LHCN-M2 (cell line): ENCODE measurements at regions not wholly inside any gene's neighbourhood (a gene's known extent, or its start where the extent isn't known, plus 50 kb on each side); places are given as distances from the start of the nearest gene placed in this dataset.

Experiments used
- DNase-seq: peaks from one replicate; pipeline ENCODE4 v3.0.0-alpha.2; 2012; ENCODE audit warnings: low read depth

DNA sequence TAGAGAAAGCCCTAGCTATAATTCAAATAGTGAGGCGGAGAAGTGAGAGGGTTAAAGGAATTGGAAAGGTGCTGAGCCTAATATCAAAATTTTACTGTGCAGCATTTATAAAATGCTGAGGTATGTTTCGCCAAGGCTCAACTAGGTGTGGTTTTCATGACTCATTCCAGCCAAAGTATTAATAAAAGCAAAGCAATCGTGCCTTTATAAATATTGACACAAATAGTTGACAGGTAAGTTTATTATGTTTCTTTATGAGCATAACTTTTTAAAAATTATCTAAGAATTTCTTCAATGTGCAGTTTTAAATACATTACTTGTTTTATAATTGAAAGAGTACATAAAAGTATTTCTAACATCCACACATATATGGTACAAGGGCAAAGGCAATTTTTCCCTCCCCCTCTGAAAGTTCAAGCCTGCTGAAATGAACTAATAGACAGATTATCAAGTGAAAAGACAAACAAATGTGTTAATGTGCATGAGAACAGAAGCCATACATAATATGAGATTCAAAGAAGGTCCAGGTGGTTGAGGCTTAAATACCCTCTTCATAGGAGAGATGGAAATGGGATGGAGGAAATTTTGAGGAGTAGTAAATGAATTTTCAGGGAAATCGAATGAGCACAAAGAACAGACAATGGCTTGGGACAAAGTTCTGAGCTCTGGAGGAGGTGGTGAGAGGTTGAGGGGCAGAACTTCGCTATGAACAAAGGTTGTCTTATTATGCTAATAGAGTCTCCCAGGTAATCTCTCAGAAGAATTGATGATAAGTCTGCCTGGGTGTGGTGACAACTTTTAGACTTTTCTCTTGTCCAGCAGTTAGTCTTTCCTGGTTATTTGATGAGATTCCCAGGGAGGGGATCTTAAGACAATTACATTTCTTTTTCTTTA is 326.5 kb downstream of the BUD13 start:
- no peak for DNase-seq

- no peak for DNase-seq
Observed at GRCh38 chr11:116445108-116446047, 327.4 kb downstream of the BUD13 start.

GRCh38 chr11:116442238-116442752 is 330.5 kb downstream of the BUD13 start:
- DNase-seq, result no peak

GRCh38 chr11:116439361-116439677 is 333.5 kb downstream of the BUD13 start:
- DNase-seq, result no peak

- no peak for DNase-seq
Observed at GRCh38 chr11:116438651-116439360, 334.0 kb downstream of the BUD13 start.

DNA sequence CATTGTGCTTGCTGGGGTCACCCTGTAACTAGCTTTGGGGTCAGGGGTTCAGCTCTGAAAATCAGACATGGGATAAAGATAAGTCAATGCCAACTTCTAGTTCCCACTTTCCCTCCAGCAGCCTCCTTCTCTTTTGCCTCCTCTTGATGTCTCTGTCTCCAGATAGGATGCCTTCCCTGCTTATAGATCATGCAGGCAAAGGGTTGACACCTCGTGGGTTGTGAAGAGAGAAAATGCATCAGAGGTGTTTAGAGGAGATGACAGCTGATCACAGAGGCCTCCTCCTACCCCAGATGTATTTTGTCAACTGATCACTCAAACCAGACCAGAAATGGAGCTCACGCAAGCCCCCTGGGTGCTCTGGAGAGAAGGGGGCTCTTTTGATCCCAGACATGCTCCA is 337.8 kb downstream of the BUD13 start:
- no peak for DNase-seq

DNA sequence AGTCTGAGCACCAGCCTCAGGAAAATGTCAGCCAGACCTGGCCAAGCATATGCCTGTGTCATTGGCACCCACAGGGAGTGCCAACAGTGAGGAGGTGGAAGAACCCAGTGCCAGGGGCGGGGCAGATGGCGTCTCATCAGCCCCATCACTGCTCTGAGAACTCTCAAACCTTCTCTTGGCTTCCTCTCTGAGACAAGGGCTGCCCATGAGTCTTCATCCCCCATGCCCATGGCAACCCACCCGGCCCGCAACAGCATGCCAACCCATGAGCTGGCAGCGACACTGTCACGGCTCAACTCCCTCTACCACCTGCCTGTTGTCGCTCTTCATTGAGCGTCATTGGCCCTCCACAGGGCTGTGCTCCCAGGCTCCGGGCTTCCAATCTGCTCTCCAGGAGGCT is 340.5 kb downstream of the BUD13 start:
- no peak for DNase-seq

GRCh38 chr11:116431842-116432241 is 340.9 kb downstream of the BUD13 start:
- no peak for DNase-seq

GRCh38 chr11:116428638-116428975 is 344.2 kb downstream of the BUD13 start:
- DNase-seq, result no peak

DNA sequence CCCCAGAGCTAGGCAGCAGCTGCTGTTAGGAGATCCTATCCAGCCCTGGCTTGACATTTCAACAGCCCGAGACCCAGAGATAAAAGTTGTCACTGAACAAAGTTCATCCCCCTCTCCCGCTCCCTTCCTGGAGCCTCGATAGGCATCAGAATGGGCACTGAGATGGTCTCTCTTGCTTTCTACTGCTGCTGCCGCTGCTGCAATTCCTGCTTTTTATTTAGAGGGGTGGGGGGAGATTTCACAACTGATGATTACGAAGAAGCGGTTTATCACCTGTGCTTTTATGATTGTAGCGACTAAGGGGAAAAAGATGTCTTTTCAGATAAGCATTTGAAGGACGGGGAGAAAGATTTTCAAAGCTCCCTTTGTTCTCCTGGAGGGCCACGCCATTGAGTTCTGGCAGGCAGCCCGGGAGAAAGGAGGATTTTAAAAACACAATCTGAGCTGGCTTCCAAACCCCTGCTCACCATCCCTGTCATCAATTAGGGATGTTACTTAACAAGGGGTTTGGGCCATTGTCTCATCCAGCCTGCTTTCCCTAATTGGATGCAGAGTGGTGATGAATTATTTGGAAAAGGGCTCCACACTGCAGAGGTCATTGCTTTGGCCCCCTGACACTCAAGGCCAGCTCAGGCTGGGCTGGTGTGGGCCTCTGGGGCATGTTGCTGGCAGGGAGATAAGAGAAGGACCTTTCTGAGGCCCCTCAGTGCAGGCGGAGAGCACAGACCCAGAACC is 344.7 kb downstream of the BUD13 start:
- no peak for DNase-seq

- DNase-seq, result no peak
Observed at GRCh38 chr11:116427337-116427902, 345.4 kb downstream of the BUD13 start.

- no peak for DNase-seq
Observed at GRCh38 chr11:116426761-116427160, 346.0 kb downstream of the BUD13 start.

- no peak for DNase-seq
Observed at GRCh38 chr11:116424615-116425261, 348.0 kb downstream of the BUD13 start.

- no peak for DNase-seq
Observed at GRCh38 chr11:116422956-116423600, 349.7 kb downstream of the BUD13 start.

DNA sequence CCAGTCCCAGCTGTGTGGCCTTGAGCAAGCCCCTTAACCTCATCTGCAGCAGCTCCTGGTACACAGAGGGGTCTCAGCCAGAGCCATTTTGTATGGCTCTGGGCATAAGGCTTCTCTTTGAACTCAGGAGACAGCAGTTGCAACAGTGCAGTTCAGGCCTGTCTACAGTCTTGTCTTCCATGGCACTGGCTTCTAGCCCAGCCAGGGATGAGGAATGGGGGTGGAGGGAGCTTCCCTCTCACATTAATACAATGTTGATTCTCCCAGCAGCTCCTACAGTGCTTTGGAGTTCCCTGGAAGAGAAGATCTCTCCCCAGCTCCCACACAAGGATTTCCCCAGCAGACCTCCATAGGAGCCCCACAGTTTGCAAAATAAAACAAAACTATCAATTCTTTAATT is 350.2 kb downstream of the BUD13 start:
- DNase-seq, result no peak

DNA sequence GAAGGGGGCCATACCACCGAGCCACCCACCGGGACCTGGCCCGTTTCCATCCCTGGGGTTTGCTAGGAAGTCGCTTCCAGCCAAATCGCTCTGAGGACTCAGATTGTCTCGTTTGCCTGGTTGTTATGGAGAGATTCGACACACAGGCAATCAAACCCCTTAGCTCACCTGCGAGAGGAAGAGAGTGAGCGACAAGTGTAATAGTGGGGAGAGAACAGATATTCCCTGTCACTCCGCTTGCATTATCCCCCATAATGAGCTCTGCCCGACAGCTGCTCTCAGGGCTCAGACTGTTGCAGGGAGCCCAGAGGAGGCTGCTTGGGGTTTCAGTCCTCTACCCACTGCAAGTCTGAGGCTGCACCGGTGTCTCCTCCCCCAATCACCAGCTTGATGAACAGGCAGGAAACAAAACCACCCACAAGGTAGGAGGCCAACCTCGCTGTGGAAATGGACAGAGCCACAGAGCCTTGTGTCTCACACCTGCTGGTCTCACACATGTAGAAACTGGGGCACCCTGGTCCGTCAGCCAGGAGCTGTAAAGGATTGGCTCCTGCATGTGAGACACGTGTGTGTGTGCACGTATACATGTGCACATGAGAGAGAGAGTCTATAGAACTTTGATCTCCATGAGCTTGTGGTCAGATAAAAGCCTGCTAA is 351.1 kb downstream of the BUD13 start:
- DNase-seq, result no peak

- no peak for DNase-seq
Observed at GRCh38 chr11:116420770-116421528, 351.8 kb downstream of the BUD13 start.

DNA sequence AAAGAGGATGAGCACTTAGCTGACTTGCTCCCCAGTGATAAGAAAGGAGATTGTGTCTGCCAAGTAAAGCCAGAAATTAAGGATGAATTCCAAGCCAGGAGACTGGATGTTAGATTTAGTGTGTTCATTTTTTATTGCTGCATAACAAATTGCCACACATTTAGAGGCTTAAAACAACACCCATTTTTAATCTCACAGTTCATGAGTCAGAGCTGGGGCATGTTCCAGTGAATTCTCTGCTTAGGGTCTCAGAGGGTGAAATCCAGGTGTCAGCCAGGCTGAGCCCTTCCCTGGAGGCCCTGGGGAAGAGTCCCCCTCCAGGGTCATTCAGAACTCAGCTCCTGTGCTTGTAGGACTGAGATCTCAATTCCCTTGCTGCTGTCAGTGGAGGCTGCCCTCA is 352.8 kb downstream of the BUD13 start:
- no peak for DNase-seq
